Thyroid gland (tissue), 4 donors: ENCODE measurements at regions not wholly inside any gene's neighbourhood (a gene's known extent, or its start where the extent isn't known, plus 50 kb on each side); places are given as distances from the start of the nearest gene placed in this dataset.

Experiments
- DNase-seq, 2 donors: peaks; one replicate each; pipeline ENCODE4 v3.0.0-alpha.2; 2019
- H3K27ac ChIP-seq, 3 donors: fragments of 200-600 bp; sonication (generic); 1 replicate in 2 of 3; 2 replicates in 1 of 3; pipeline ENCODE4 v1.5.1; 2016 to 2019; ENCODE audit warnings: mild to moderate bottlenecking in 1 of 3, moderate library complexity in 1 of 3
- H3K27me3 ChIP-seq: fragments of 200-600 bp; sonication (generic); one replicate; pipeline ENCODE4 v1.5.1; 2019
- H3K36me3 ChIP-seq, 2 donors: fragments of 200-600 bp; sonication (generic); one replicate each; pipeline ENCODE4 v1.5.1; 2016 to 2019
- H3K4me1 ChIP-seq, 2 donors: fragments of 200-600 bp; sonication (generic); one replicate each; pipeline ENCODE4 v1.5.1; 2017 to 2019
- H3K4me3 ChIP-seq, 3 donors: fragments of 200-600 bp; sonication (generic); replicated peaks in 1 of 3; 1 replicate in 2 of 3; 2 replicates in 1 of 3; pipeline ENCODE4 v1.5.1; 2016; ENCODE audit warnings: mild to moderate bottlenecking in 1 of 3
- H3K9me3 ChIP-seq: fragments of 200-600 bp; sonication (generic); one replicate; pipeline ENCODE4 v1.5.1; 2017
- CTCF ChIP-seq, 6 experiments: fragments of 200-600 bp in 3 of 6; fragments of 450-650 bp in 3 of 6; sonication (generic) in 3 of 6; IDR thresholded peaks; one replicate each; pipeline ENCODE4 v1.5.1; 2016 to 2019; ENCODE audit warnings: antibody characterized with exemption in 6 of 6, mild to moderate bottlenecking in 2 of 6, inconsistent platforms in 1 of 6, moderate library complexity in 1 of 6
- POLR2A ChIP-seq, 2 donors: fragments of 450-650 bp; IDR thresholded peaks; one replicate each; pipeline ENCODE4 v1.6.1; 2017; ENCODE audit warnings: antibody characterized with exemption in 2 of 2, mild to moderate bottlenecking in 2 of 2, moderate library complexity in 1 of 2
- WGBS, 2 donors: methylation state at CpG; one replicate each; pipeline ENCODE4 v1.1.5; 2017; 5-methylcytosine and 5-hydroxymethylcytosine counted together
- intact Hi-C: fragments of 100-400 bp; cut with DNase I; formaldehyde crosslinking; loops from one replicate; pipeline ENCODE4 v1.15.1; 2023

GRCh38 chr13:50235604-50236342, 220.5 kb downstream of the KCNRG start:
- DNase-seq, result no peak
- intact Hi-C loops, result no loop called here
- H3K27ac ChIP-seq, result no peak overlapping the region
- H3K27me3 ChIP-seq, result no peaks in the 10 kb centered on the region
- no peaks in the 10 kb centered on the region for H3K36me3 ChIP-seq
- TF ChIP-seq POLR2A (IDR thresholded peaks at IDR 0.05) (no peak), CTCF (IDR thresholded peaks at IDR 0.05) (no peak)
- H3K9me3 ChIP-seq, result no peaks in the 10 kb centered on the region
- 88 to 91% methylated on average over 6 of the region's 6 CpGs for WGBS, 2 donors
- no peaks in the 10 kb centered on the region for H3K4me1 ChIP-seq
- H3K4me3 ChIP-seq, result no peak overlapping the region

- intact Hi-C loops, result no loop called here
- WGBS, 2 donors, result 63 to 80% methylated on average over 9 of the region's 9 CpGs
- H3K4me3 ChIP-seq, result no peak overlapping the region
- TF ChIP-seq POLR2A (IDR thresholded peaks at IDR 0.05) (no peak), CTCF (IDR thresholded peaks at IDR 0.05) (no peak)
- H3K27me3 ChIP-seq, result no peaks in the 10 kb centered on the region
- H3K27ac ChIP-seq, result no peak overlapping the region
- DNase-seq, result no peak
- no peaks in the 10 kb centered on the region for H3K4me1 ChIP-seq
- H3K36me3 ChIP-seq, result no peaks in the 10 kb centered on the region
- no peaks in the 10 kb centered on the region for H3K9me3 ChIP-seq
Observed at GRCh38 chr13:50236898-50237318, 221.7 kb downstream of the KCNRG start.

- Histone ChIP-seq H3K27ac (no peak overlapping the region), H3K36me3 (no peaks in the 10 kb centered on the region), H3K4me3 (no peak overlapping the region), H3K27me3 (no peaks in the 10 kb centered on the region), H3K9me3 (no peaks in the 10 kb centered on the region), H3K4me1 (peaks cover under 1 to 10% of the 10 kb centered on the region in 2 donors)
- 95% methylated on average over 1 of the region's 1 CpG for WGBS, 2 donors
- no peak for DNase-seq
- intact Hi-C loops, result no loop called here
- TF ChIP-seq POLR2A (IDR thresholded peaks at IDR 0.05) (no peak), CTCF (IDR thresholded peaks at IDR 0.05) (no peak)
Observed at GRCh38 chr13:50238922-50239321, 223.7 kb downstream of the KCNRG start.

GRCh38 chr13:50241479-50241878, 226.2 kb downstream of the KCNRG start:
- Histone ChIP-seq H3K27ac (no peak overlapping the region), H3K9me3 (no peaks in the 10 kb centered on the region), H3K27me3 (no peaks in the 10 kb centered on the region), H3K4me3 (no peak overlapping the region), H3K36me3 (no peaks in the 10 kb centered on the region), H3K4me1 (peaks cover 5 to 24% of the 10 kb centered on the region in 2 donors)
- no peak for DNase-seq
- intact Hi-C loops, result no loop called here
- 91 to 94% methylated on average over 4 of the region's 4 CpGs for WGBS, 2 donors
- TF ChIP-seq POLR2A (IDR thresholded peaks at IDR 0.05) (no peak), CTCF (IDR thresholded peaks at IDR 0.05) (no peak)

- 24 to 25% methylated on average over 2 of the region's 2 CpGs for WGBS, 2 donors
- no peak for DNase-seq
- TF ChIP-seq POLR2A (IDR thresholded peaks at IDR 0.05) (no peak), CTCF (IDR thresholded peaks at IDR 0.05) (no peak)
- intact Hi-C loops, result no loop called here
- H3K36me3 ChIP-seq, result no peaks in the 10 kb centered on the region
- no peaks in the 10 kb centered on the region for H3K27me3 ChIP-seq
- H3K4me3 ChIP-seq, result no peak overlapping the region
- peaks cover 11 to 25% of the 10 kb centered on the region in 2 donors for H3K4me1 ChIP-seq
- H3K9me3 ChIP-seq, result no peaks in the 10 kb centered on the region
- no peak overlapping the region for H3K27ac ChIP-seq
Observed at GRCh38 chr13:50243931-50244330, 228.7 kb downstream of the KCNRG start.
